ENCODE measurements at regions not wholly inside any gene's neighbourhood (a gene's known extent, or its start where the extent isn't known, plus 50 kb on each side); places are given as distances from the start of the nearest gene placed in this dataset.
"Not testable (repeated sequence)": the region's sequence is repeated elsewhere in the genome, so short reads cannot be mapped to it uniquely, and the experiment has no call there.

- H3K9me3 ChIP-seq (ENCODE audit: control insufficient read depth, insufficient read depth, low read length), result no peaks in the 10 kb centered on the region
- no peak overlapping the region for H3K4me3 ChIP-seq (ENCODE audit: low read depth, low read length)
- no peaks in the 10 kb centered on the region for H3K27me3 ChIP-seq (ENCODE audit: control insufficient read depth, insufficient read depth, low read length)
- H3K4me1 ChIP-seq (ENCODE audit: control insufficient read depth, insufficient read depth, low read length), result no peaks in the 10 kb centered on the region
- no peaks in the 10 kb centered on the region for H3K36me3 ChIP-seq (ENCODE audit: control insufficient read depth, insufficient read depth, low read length)
- H3K9ac ChIP-seq (ENCODE audit: low read depth, low read length), result no peak overlapping the region
Observed at GRCh38 chr7:53466371-53466770, 430.9 kb downstream of the POM121L12 start.

GRCh38 chr7:53470336-53470970 lies 435.0 kb downstream of the POM121L12 start:
- no peaks in the 10 kb centered on the region for H3K4me1 ChIP-seq (ENCODE audit: control insufficient read depth, insufficient read depth, low read length)
- H3K9ac ChIP-seq (ENCODE audit: low read depth, low read length), result no peak overlapping the region
- H3K36me3 ChIP-seq (ENCODE audit: control insufficient read depth, insufficient read depth, low read length), result no peaks in the 10 kb centered on the region
- no peaks in the 10 kb centered on the region for H3K9me3 ChIP-seq (ENCODE audit: control insufficient read depth, insufficient read depth, low read length)
- no peaks in the 10 kb centered on the region for H3K27me3 ChIP-seq (ENCODE audit: control insufficient read depth, insufficient read depth, low read length)
- no peak overlapping the region for H3K4me3 ChIP-seq (ENCODE audit: low read depth, low read length)

- no peaks in the 10 kb centered on the region for H3K4me1 ChIP-seq (ENCODE audit: control insufficient read depth, insufficient read depth, low read length)
- H3K4me3 ChIP-seq (ENCODE audit: low read depth, low read length), result no peak overlapping the region
- no peaks in the 10 kb centered on the region for H3K36me3 ChIP-seq (ENCODE audit: control insufficient read depth, insufficient read depth, low read length)
- H3K9ac ChIP-seq (ENCODE audit: low read depth, low read length), result no peak overlapping the region
- H3K9me3 ChIP-seq (ENCODE audit: control insufficient read depth, insufficient read depth, low read length), result no peaks in the 10 kb centered on the region
- no peaks in the 10 kb centered on the region for H3K27me3 ChIP-seq (ENCODE audit: control insufficient read depth, insufficient read depth, low read length)
Observed at GRCh38 chr7:53473371-53473770, 437.9 kb downstream of the POM121L12 start.

- Histone ChIP-seq H3K9ac (ENCODE audit: low read depth, low read length) (no peak overlapping the region), H3K27me3 (ENCODE audit: control insufficient read depth, insufficient read depth, low read length) (no peaks in the 10 kb centered on the region), H3K9me3 (ENCODE audit: control insufficient read depth, insufficient read depth, low read length) (no peaks in the 10 kb centered on the region), H3K4me3 (ENCODE audit: low read depth, low read length) (no peak overlapping the region), H3K36me3 (ENCODE audit: control insufficient read depth, insufficient read depth, low read length) (no peaks in the 10 kb centered on the region), H3K4me1 (ENCODE audit: control insufficient read depth, insufficient read depth, low read length) (no peaks in the 10 kb centered on the region)
Observed at GRCh38 chr7:53475776-53476175, 440.3 kb downstream of the POM121L12 start.

- H3K36me3 ChIP-seq (ENCODE audit: control insufficient read depth, insufficient read depth, low read length), result no peaks in the 10 kb centered on the region
- H3K4me1 ChIP-seq (ENCODE audit: control insufficient read depth, insufficient read depth, low read length), result no peaks in the 10 kb centered on the region
- H3K27me3 ChIP-seq (ENCODE audit: control insufficient read depth, insufficient read depth, low read length), result no peaks in the 10 kb centered on the region
- H3K9ac ChIP-seq (ENCODE audit: low read depth, low read length), result no peak overlapping the region
- no peaks in the 10 kb centered on the region for H3K9me3 ChIP-seq (ENCODE audit: control insufficient read depth, insufficient read depth, low read length)
- H3K4me3 ChIP-seq (ENCODE audit: low read depth, low read length), result no peak overlapping the region
Observed at GRCh38 chr7:53476566-53476965, 441.1 kb downstream of the POM121L12 start.

- Histone ChIP-seq H3K36me3 (ENCODE audit: control insufficient read depth, insufficient read depth, low read length) (no peaks in the 10 kb centered on the region), H3K9me3 (ENCODE audit: control insufficient read depth, insufficient read depth, low read length) (no peaks in the 10 kb centered on the region), H3K9ac (ENCODE audit: low read depth, low read length) (no peak overlapping the region), H3K4me3 (ENCODE audit: low read depth, low read length) (no peak overlapping the region), H3K27me3 (ENCODE audit: control insufficient read depth, insufficient read depth, low read length) (no peaks in the 10 kb centered on the region), H3K4me1 (ENCODE audit: control insufficient read depth, insufficient read depth, low read length) (no peaks in the 10 kb centered on the region)
Observed at GRCh38 chr7:53485354-53485753, 449.9 kb downstream of the POM121L12 start.

- no peaks in the 10 kb centered on the region for H3K9me3 ChIP-seq (ENCODE audit: control insufficient read depth, insufficient read depth, low read length)
- H3K4me1 ChIP-seq (ENCODE audit: control insufficient read depth, insufficient read depth, low read length), result no peaks in the 10 kb centered on the region
- H3K4me3 ChIP-seq (ENCODE audit: low read depth, low read length), result no peak overlapping the region
- no peak overlapping the region for H3K9ac ChIP-seq (ENCODE audit: low read depth, low read length)
- H3K36me3 ChIP-seq (ENCODE audit: control insufficient read depth, insufficient read depth, low read length), result no peaks in the 10 kb centered on the region
- H3K27me3 ChIP-seq (ENCODE audit: control insufficient read depth, insufficient read depth, low read length), result no peaks in the 10 kb centered on the region
Observed at GRCh38 chr7:53491051-53491450, 455.6 kb downstream of the POM121L12 start.

GRCh38 chr7:53495181-53495580 lies 459.7 kb downstream of the POM121L12 start:
- H3K9ac ChIP-seq (ENCODE audit: low read depth, low read length); H3K36me3 ChIP-seq (ENCODE audit: control insufficient read depth, insufficient read depth, low read length); H3K4me1 ChIP-seq (ENCODE audit: control insufficient read depth, insufficient read depth, low read length); H3K9me3 ChIP-seq (ENCODE audit: control insufficient read depth, insufficient read depth, low read length); H3K27me3 ChIP-seq (ENCODE audit: control insufficient read depth, insufficient read depth, low read length); H3K4me3 ChIP-seq (ENCODE audit: low read depth, low read length): not testable (repeated sequence)

- Histone ChIP-seq H3K27me3 (ENCODE audit: control insufficient read depth, insufficient read depth, low read length) (no peaks in the 10 kb centered on the region), H3K9me3 (ENCODE audit: control insufficient read depth, insufficient read depth, low read length) (no peaks in the 10 kb centered on the region), H3K9ac (ENCODE audit: low read depth, low read length) (no peak overlapping the region), H3K4me3 (ENCODE audit: low read depth, low read length) (no peak overlapping the region), H3K36me3 (ENCODE audit: control insufficient read depth, insufficient read depth, low read length) (no peaks in the 10 kb centered on the region), H3K4me1 (ENCODE audit: control insufficient read depth, insufficient read depth, low read length) (no peaks in the 10 kb centered on the region)
Observed at GRCh38 chr7:53500076-53500475, 464.6 kb downstream of the POM121L12 start.

GRCh38 chr7:53504914-53505313 lies 469.5 kb downstream of the POM121L12 start:
- H3K4me3 ChIP-seq (ENCODE audit: low read depth, low read length), result no peak overlapping the region
- H3K9ac ChIP-seq (ENCODE audit: low read depth, low read length), result no peak overlapping the region
- H3K36me3 ChIP-seq (ENCODE audit: control insufficient read depth, insufficient read depth, low read length), result no peaks in the 10 kb centered on the region
- no peaks in the 10 kb centered on the region for H3K27me3 ChIP-seq (ENCODE audit: control insufficient read depth, insufficient read depth, low read length)
- H3K9me3 ChIP-seq (ENCODE audit: control insufficient read depth, insufficient read depth, low read length), result no peaks in the 10 kb centered on the region
- no peaks in the 10 kb centered on the region for H3K4me1 ChIP-seq (ENCODE audit: control insufficient read depth, insufficient read depth, low read length)

- no peaks in the 10 kb centered on the region for H3K9me3 ChIP-seq (ENCODE audit: control insufficient read depth, insufficient read depth, low read length)
- H3K36me3 ChIP-seq (ENCODE audit: control insufficient read depth, insufficient read depth, low read length), result no peaks in the 10 kb centered on the region
- no peak overlapping the region for H3K4me3 ChIP-seq (ENCODE audit: low read depth, low read length)
- H3K27me3 ChIP-seq (ENCODE audit: control insufficient read depth, insufficient read depth, low read length), result no peaks in the 10 kb centered on the region
- no peaks in the 10 kb centered on the region for H3K4me1 ChIP-seq (ENCODE audit: control insufficient read depth, insufficient read depth, low read length)
- no peak overlapping the region for H3K9ac ChIP-seq (ENCODE audit: low read depth, low read length)
Observed at GRCh38 chr7:53518319-53518718, 482.9 kb downstream of the POM121L12 start.

- H3K27me3 ChIP-seq (ENCODE audit: control insufficient read depth, insufficient read depth, low read length), result no peaks in the 10 kb centered on the region
- no peak overlapping the region for H3K9ac ChIP-seq (ENCODE audit: low read depth, low read length)
- no peak overlapping the region for H3K4me3 ChIP-seq (ENCODE audit: low read depth, low read length)
- no peaks in the 10 kb centered on the region for H3K4me1 ChIP-seq (ENCODE audit: control insufficient read depth, insufficient read depth, low read length)
- no peaks in the 10 kb centered on the region for H3K36me3 ChIP-seq (ENCODE audit: control insufficient read depth, insufficient read depth, low read length)
- no peaks in the 10 kb centered on the region for H3K9me3 ChIP-seq (ENCODE audit: control insufficient read depth, insufficient read depth, low read length)
Observed at GRCh38 chr7:53520841-53521240, 485.4 kb downstream of the POM121L12 start.

Measured in iPS-15b (cell line).